Osteocyte (in vitro differentiated cells): ENCODE measurements at regions not wholly inside any gene's neighbourhood (a gene's known extent, or its start where the extent isn't known, plus 50 kb on each side); places are given as distances from the start of the nearest gene placed in this dataset.
"Not testable (repeated sequence)": the region's sequence is repeated elsewhere in the genome, so short reads cannot be mapped to it uniquely, and the experiment has no call there.

ENCODE experiments used
- DNase-seq: peaks from one replicate; pipeline ENCODE4 v3.0.0; 2021; ENCODE audit warnings: mixed read lengths; ENCODE audit not compliant: unreplicated experiment; ENCODE audit errors: extremely low spot score
- H3K27ac Mint-ChIP-seq: one replicate; pipeline ENCODE4 v1.8.0; 2021; ENCODE audit warnings: mild to moderate bottlenecking, mixed read lengths; ENCODE audit not compliant: unreplicated experiment
- H3K27me3 Mint-ChIP-seq: one replicate; pipeline ENCODE4 v1.8.0; 2021; ENCODE audit warnings: mixed read lengths; ENCODE audit not compliant: unreplicated experiment
- H3K36me3 Mint-ChIP-seq: one replicate; pipeline ENCODE4 v1.8.0; 2021; ENCODE audit warnings: mixed read lengths; ENCODE audit not compliant: unreplicated experiment
- H3K4me1 Mint-ChIP-seq: one replicate; pipeline ENCODE4 v1.8.0; 2021; ENCODE audit warnings: mixed read lengths; ENCODE audit not compliant: unreplicated experiment
- H3K4me3 Mint-ChIP-seq: one replicate; pipeline ENCODE4 v1.8.0; 2021; ENCODE audit warnings: mild to moderate bottlenecking, moderate library complexity, mixed read lengths; ENCODE audit not compliant: unreplicated experiment
- H3K9me3 Mint-ChIP-seq: one replicate; pipeline ENCODE4 v1.8.0; 2021; ENCODE audit warnings: mixed read lengths; ENCODE audit not compliant: unreplicated experiment
- CTCF ChIP-seq: fragments of 200-600 bp; sonication (generic); IDR thresholded peaks from 2 replicates; pipeline ENCODE4 v1.5.0; 2021; ENCODE audit warnings: antibody characterized with exemption, mild to moderate bottlenecking, moderate library complexity

GRCh38 chr18:43341014-43341413 lies 63.7 kb upstream of the SYT4 start:
- TF ChIP-seq CTCF, result no peak
- H3K4me3 Mint-ChIP-seq, result no peak overlapping the region

GRCh38 chr18:43350176-43350575 lies 72.9 kb upstream of the SYT4 start:
- H3K9me3 Mint-ChIP-seq, result no peaks in the 10 kb centered on the region
- no peak overlapping the region for H3K4me3 Mint-ChIP-seq
- no peaks in the 10 kb centered on the region for H3K27me3 Mint-ChIP-seq
- H3K27ac Mint-ChIP-seq, result no peak overlapping the region
- no peak for DNase-seq
- no peaks in the 10 kb centered on the region for H3K36me3 Mint-ChIP-seq
- no peak for TF ChIP-seq CTCF
- no peaks in the 10 kb centered on the region for H3K4me1 Mint-ChIP-seq

More at GRCh38 chr18:43341014-43341413, 63.7 kb upstream of the SYT4 start:
- DNase-seq, result no peak
- Mint-ChIP-seq H3K36me3 (no peaks in the 10 kb centered on the region), H3K9me3 (peaks cover 3% of the 10 kb centered on the region), H3K27ac (no peak overlapping the region), H3K27me3 (no peaks in the 10 kb centered on the region), H3K4me1 (no peaks in the 10 kb centered on the region)

- Mint-ChIP-seq H3K4me1 (no peaks in the 10 kb centered on the region), H3K36me3 (no peaks in the 10 kb centered on the region), H3K4me3 (no peak overlapping the region), H3K27ac (no peak overlapping the region), H3K9me3 (peaks cover 4% of the 10 kb centered on the region), H3K27me3 (peaks cover 3% of the 10 kb centered on the region)
- no peak for DNase-seq
- TF ChIP-seq CTCF, result no peak
These were observed 87.2 kb upstream of the SYT4 start for GRCh38 chr18:43364535-43364934.

GRCh38 chr18:43367895-43368294 lies 90.6 kb upstream of the SYT4 start:
- no peak for TF ChIP-seq CTCF
- Mint-ChIP-seq H3K4me1 (no peaks in the 10 kb centered on the region), H3K4me3 (no peak overlapping the region), H3K9me3 (no peaks in the 10 kb centered on the region), H3K36me3 (no peaks in the 10 kb centered on the region), H3K27ac (no peak overlapping the region), H3K27me3 (peaks cover 3% of the 10 kb centered on the region)
- no peak for DNase-seq

GRCh38 chr18:43369311-43369710 lies 92.0 kb upstream of the SYT4 start:
- H3K4me1 Mint-ChIP-seq, H3K27me3 Mint-ChIP-seq, DNase-seq, H3K36me3 Mint-ChIP-seq, H3K27ac Mint-ChIP-seq, H3K4me3 Mint-ChIP-seq, H3K9me3 Mint-ChIP-seq: not testable (repeated sequence)

GRCh38 chr18:43372773-43373172 lies 95.5 kb upstream of the SYT4 start:
- H3K4me3 Mint-ChIP-seq, result no peak overlapping the region
- no peaks in the 10 kb centered on the region for H3K9me3 Mint-ChIP-seq
- no peaks in the 10 kb centered on the region for H3K27me3 Mint-ChIP-seq
- H3K36me3 Mint-ChIP-seq, result no peaks in the 10 kb centered on the region
- H3K27ac Mint-ChIP-seq, result no peak overlapping the region
- no peaks in the 10 kb centered on the region for H3K4me1 Mint-ChIP-seq
- no peak for TF ChIP-seq CTCF
- DNase-seq, result no peak
